Activated T-helper 17 cell treated with anti-CD3 and anti-CD28 coated beads, Interleukin-2, amount 50 U/mL, for 72 hours (primary cell): ENCODE measurements at regions not wholly inside any gene's neighbourhood (a gene's known extent, or its start where the extent isn't known, plus 50 kb on each side); places are given as distances from the start of the nearest gene placed in this dataset.
A peak's percentile ranks its signal among the peaks of the same experiment; 100 is the strongest.

Experiments used
- ATAC-seq: fragments of 150-1000 bp; cut with Tn5 transposase; replicated peaks from 2 replicates; pipeline ENCODE4 v1.10.0; 2021; ENCODE audit warnings: mild to moderate bottlenecking, moderate library complexity
- H3K27ac Mint-ChIP-seq: one replicate; pipeline ENCODE4 v1.8.0; 2022; ENCODE audit warnings: mixed read lengths
- H3K27me3 Mint-ChIP-seq: one replicate; pipeline ENCODE4 v1.8.0; 2022; ENCODE audit warnings: mixed read lengths
- H3K36me3 Mint-ChIP-seq: one replicate; pipeline ENCODE4 v1.8.0; 2022; ENCODE audit warnings: low read depth, mild to moderate bottlenecking, mixed read lengths
- H3K4me1 Mint-ChIP-seq: one replicate; pipeline ENCODE4 v1.8.0; 2022; ENCODE audit warnings: mixed read lengths
- H3K4me3 Mint-ChIP-seq: one replicate; pipeline ENCODE4 v1.8.0; 2022; ENCODE audit warnings: mild to moderate bottlenecking, mixed read lengths
- H3K9me3 Mint-ChIP-seq: one replicate; pipeline ENCODE4 v1.8.0; 2022; ENCODE audit warnings: mixed read lengths

GRCh38 chr11:19552656-19553260, 159.9 kb upstream of the NAV2 start:
- Mint-ChIP-seq H3K9me3 (no peaks in the 10 kb centered on the region), H3K4me3 (no peak overlapping the region), H3K4me1 (no peaks in the 10 kb centered on the region), H3K36me3 (no peaks in the 10 kb centered on the region), H3K27ac (no peak overlapping the region), H3K27me3 (peaks cover 17% of the 10 kb centered on the region)
- ATAC-seq, result no peak

DNA sequence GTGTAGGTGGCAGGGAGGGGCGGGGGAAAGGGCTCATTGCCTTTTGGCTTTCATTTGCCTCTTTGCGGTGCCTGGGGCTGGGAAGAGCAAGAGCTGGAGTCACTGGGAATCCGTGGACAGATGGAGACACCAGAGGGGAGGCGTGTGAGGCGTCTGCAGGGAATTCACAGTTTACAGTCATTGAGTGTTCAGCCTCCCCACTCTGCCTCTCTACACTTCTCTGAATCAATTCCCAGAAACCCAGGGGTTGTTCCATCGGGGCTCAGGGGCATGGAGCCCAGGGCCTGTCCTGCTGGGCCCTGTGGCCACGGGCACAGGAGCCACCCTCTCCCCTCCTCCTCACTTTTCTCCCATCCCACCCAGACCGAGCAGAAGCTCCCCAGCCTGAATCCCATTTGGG, 160.5 kb upstream of the NAV2 start:
- peaks cover 16% of the 10 kb centered on the region for H3K27me3 Mint-ChIP-seq
- no peak overlapping the region for H3K27ac Mint-ChIP-seq
- no peaks in the 10 kb centered on the region for H3K9me3 Mint-ChIP-seq
- H3K4me3 Mint-ChIP-seq, result no peak overlapping the region
- ATAC-seq, result no peak
- H3K4me1 Mint-ChIP-seq, result no peaks in the 10 kb centered on the region
- H3K36me3 Mint-ChIP-seq, result no peaks in the 10 kb centered on the region

DNA sequence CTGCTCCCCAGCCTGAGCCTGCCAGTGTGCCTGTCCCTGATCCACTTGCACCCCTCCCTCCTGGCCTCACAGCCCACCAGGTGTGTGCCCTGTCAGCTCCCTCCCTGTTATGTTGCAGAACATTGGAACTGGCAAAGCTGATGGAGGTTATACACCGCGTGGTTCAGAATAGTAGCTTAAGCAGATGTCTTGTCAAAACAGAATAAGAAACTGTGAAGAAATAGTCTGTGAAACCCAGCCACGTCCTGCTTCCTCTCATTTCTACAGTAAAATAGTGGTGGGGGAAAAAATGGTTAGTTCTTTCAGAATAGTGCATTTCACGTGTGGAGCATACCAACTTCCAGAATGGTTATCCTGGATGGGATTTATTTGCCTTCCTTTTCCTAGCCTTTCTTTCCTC, 161.2 kb upstream of the NAV2 start:
- Mint-ChIP-seq H3K27ac (no peak overlapping the region), H3K4me3 (no peak overlapping the region), H3K9me3 (no peaks in the 10 kb centered on the region), H3K27me3 (peaks cover 16% of the 10 kb centered on the region), H3K4me1 (no peaks in the 10 kb centered on the region), H3K36me3 (no peaks in the 10 kb centered on the region)
- no peak for ATAC-seq

DNA sequence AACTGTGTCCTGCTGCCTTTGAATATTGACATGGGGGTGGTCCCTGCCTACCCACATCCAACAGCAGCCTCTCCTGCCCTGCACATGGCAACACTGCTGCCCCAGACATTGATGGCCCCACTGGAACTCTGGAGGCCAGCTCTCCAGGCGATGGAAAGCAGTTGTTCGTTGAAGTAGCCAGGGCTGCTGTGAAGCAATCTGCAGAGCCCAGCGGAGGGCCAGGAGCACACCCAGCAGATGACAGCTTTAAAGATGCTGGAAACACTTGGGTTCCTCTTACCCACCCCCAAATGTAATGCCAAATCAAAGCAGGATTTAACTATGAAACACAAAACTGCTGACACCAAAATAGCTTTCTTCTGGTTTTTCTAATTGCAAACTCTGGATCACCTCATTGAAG, 165.6 kb upstream of the NAV2 start:
- Mint-ChIP-seq H3K4me3 (no peak overlapping the region), H3K4me1 (no peaks in the 10 kb centered on the region), H3K27me3 (peaks cover 11% of the 10 kb centered on the region), H3K36me3 (no peaks in the 10 kb centered on the region), H3K9me3 (no peaks in the 10 kb centered on the region), H3K27ac (no peak overlapping the region)
- ATAC-seq, result no peak

GRCh38 chr11:19546325-19546724, 166.3 kb upstream of the NAV2 start:
- ATAC-seq, result no peak
- H3K4me3 Mint-ChIP-seq, result no peak overlapping the region
- no peaks in the 10 kb centered on the region for H3K4me1 Mint-ChIP-seq
- H3K9me3 Mint-ChIP-seq, result no peaks in the 10 kb centered on the region
- no peaks in the 10 kb centered on the region for H3K36me3 Mint-ChIP-seq
- no peak overlapping the region for H3K27ac Mint-ChIP-seq
- H3K27me3 Mint-ChIP-seq, result peaks cover 14% of the 10 kb centered on the region

- H3K36me3 Mint-ChIP-seq, result no peaks in the 10 kb centered on the region
- no peak overlapping the region for H3K27ac Mint-ChIP-seq
- H3K4me3 Mint-ChIP-seq, result no peak overlapping the region
- no peaks in the 10 kb centered on the region for H3K9me3 Mint-ChIP-seq
- peaks cover 14% of the 10 kb centered on the region for H3K27me3 Mint-ChIP-seq
- H3K4me1 Mint-ChIP-seq, result no peaks in the 10 kb centered on the region
- no peak for ATAC-seq
Observed at GRCh38 chr11:19541521-19542049, 171.1 kb upstream of the NAV2 start.

- no peak for ATAC-seq
- Mint-ChIP-seq H3K4me3 (no peak overlapping the region), H3K27me3 (peaks cover 17% of the 10 kb centered on the region), H3K36me3 (no peaks in the 10 kb centered on the region), H3K4me1 (no peaks in the 10 kb centered on the region), H3K9me3 (no peaks in the 10 kb centered on the region), H3K27ac (no peak overlapping the region)
Observed at GRCh38 chr11:19539861-19540260, 172.8 kb upstream of the NAV2 start.

DNA sequence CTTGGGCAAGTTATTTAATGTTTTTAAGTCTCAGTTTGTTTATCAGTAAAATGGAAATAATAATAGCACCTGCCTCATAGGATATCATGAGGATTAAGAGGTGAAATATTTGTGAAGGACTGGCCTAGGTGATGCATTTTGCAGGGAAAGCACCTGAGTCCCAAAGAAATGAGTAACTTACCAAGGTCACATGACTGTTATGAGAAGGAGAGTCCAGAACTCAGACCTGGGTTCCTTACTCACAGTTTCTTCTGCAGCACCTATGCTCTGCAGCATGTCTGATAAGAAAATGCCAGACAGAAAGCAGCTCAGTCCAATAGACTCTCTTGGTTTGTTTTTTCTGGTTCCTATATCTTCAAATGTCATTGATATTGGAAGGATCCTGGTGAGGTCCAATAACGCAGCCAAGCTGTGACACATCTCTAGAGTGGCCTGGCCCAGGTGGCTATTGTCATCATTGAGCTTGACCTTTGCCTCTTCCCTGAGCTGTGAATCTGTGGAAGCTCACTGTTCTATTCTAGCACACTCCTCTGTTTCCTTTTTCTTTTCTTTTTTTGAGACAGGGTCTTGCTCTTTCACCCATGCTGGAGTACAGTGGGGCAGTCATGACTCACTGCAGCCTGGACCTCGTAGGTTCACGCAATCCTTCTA, 174.7 kb upstream of the NAV2 start:
- Mint-ChIP-seq H3K4me1 (no peaks in the 10 kb centered on the region), H3K4me3 (no peak overlapping the region), H3K27me3 (peaks cover 24% of the 10 kb centered on the region), H3K36me3 (no peaks in the 10 kb centered on the region), H3K27ac (no peak overlapping the region), H3K9me3 (no peaks in the 10 kb centered on the region)
- peak; percentile 47 for ATAC-seq

GRCh38 chr11:19536131-19536530, 176.5 kb upstream of the NAV2 start:
- H3K4me1 Mint-ChIP-seq, result no peaks in the 10 kb centered on the region
- no peaks in the 10 kb centered on the region for H3K36me3 Mint-ChIP-seq
- no peak overlapping the region for H3K4me3 Mint-ChIP-seq
- H3K27ac Mint-ChIP-seq, result no peak overlapping the region
- peaks cover 17% of the 10 kb centered on the region for H3K27me3 Mint-ChIP-seq
- ATAC-seq, result no peak
- no peaks in the 10 kb centered on the region for H3K9me3 Mint-ChIP-seq

DNA sequence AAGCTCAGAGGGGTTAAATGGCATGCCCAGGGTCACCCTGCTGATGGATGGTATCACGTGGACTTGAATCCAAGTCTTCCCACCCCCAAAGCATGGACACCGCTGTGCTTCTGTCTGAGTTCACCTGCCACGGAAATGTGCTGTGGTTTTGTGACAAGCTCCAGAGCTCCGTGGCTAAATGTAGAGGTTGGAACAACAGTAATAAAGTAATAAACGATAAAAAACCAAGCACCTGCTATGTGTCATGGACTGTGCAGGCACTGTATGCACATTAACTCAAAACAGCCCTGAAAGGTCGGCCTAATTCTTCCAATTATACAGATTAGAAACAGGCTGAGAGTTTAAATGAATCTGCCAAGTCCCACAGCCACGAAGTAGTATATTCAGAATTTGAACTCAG, 182.1 kb upstream of the NAV2 start:
- no peak for ATAC-seq
- H3K27me3 Mint-ChIP-seq, result peaks cover 18% of the 10 kb centered on the region
- H3K36me3 Mint-ChIP-seq, result no peaks in the 10 kb centered on the region
- no peaks in the 10 kb centered on the region for H3K4me1 Mint-ChIP-seq
- no peaks in the 10 kb centered on the region for H3K9me3 Mint-ChIP-seq
- no peak overlapping the region for H3K27ac Mint-ChIP-seq
- H3K4me3 Mint-ChIP-seq, result no peak overlapping the region

GRCh38 chr11:19526119-19526518, 186.5 kb upstream of the NAV2 start:
- no peaks in the 10 kb centered on the region for H3K4me1 Mint-ChIP-seq
- no peak overlapping the region for H3K27ac Mint-ChIP-seq
- ATAC-seq, result no peak
- no peaks in the 10 kb centered on the region for H3K9me3 Mint-ChIP-seq
- no peaks in the 10 kb centered on the region for H3K36me3 Mint-ChIP-seq
- no peak overlapping the region for H3K4me3 Mint-ChIP-seq
- peaks cover 11% of the 10 kb centered on the region for H3K27me3 Mint-ChIP-seq

DNA sequence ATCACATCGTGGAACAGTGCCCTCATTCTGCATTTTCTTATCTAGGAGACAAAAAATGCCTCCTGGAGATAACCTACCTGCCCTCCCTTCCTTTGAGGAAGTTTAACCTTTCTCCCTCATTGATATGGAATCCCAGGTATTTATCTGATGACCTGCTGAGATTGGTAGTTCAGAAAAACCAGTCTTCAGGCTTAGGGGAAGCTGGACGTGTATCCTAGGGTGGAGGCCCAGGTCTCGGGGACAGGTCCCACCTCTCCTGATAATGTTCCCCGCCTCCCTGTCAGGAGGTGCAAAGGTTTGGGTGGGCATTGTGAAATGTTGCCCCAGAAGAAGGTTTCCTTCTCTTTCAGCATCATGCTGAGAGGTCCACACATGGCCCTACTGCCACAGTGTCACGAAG, 186.9 kb upstream of the NAV2 start:
- Mint-ChIP-seq H3K4me1 (no peaks in the 10 kb centered on the region), H3K9me3 (no peaks in the 10 kb centered on the region), H3K36me3 (no peaks in the 10 kb centered on the region), H3K27ac (no peak overlapping the region), H3K4me3 (no peak overlapping the region), H3K27me3 (peaks cover 11% of the 10 kb centered on the region)
- no peak for ATAC-seq

- H3K27me3 Mint-ChIP-seq, result peaks cover 14% of the 10 kb centered on the region
- no peaks in the 10 kb centered on the region for H3K4me1 Mint-ChIP-seq
- H3K4me3 Mint-ChIP-seq, result no peak overlapping the region
- H3K36me3 Mint-ChIP-seq, result no peaks in the 10 kb centered on the region
- H3K27ac Mint-ChIP-seq, result no peak overlapping the region
- H3K9me3 Mint-ChIP-seq, result no peaks in the 10 kb centered on the region
- no peak for ATAC-seq
Observed at GRCh38 chr11:19525276-19525675, 187.4 kb upstream of the NAV2 start.

DNA sequence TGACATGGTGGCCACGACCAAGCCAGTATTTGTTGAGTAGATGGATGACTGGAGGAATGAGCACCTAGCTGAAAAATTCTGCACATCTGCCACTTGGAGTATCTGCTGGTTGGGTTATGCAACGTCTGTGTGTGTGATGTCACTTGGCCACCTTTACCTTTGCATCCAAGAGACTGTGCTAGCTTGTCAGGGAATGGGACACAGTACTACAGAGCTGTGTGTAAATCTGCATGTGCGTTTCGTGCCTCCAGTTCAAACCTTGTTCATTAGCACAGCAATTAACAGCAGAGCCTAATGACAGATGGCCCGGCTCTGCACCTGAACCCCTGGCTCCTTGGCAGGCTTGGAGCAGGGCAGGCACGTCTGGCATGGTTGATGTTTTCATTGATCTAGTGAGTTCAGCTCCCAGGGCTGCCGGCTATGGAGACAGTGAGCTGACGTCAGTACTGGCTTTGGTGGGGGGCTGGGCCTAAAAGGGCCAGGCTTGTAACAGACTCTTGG, 188.4 kb upstream of the NAV2 start:
- no peak overlapping the region for H3K4me3 Mint-ChIP-seq
- no peak for ATAC-seq
- H3K36me3 Mint-ChIP-seq, result no peaks in the 10 kb centered on the region
- H3K27ac Mint-ChIP-seq, result no peak overlapping the region
- H3K4me1 Mint-ChIP-seq, result no peaks in the 10 kb centered on the region
- H3K27me3 Mint-ChIP-seq, result peaks cover 15% of the 10 kb centered on the region
- no peaks in the 10 kb centered on the region for H3K9me3 Mint-ChIP-seq

- Mint-ChIP-seq H3K9me3 (no peaks in the 10 kb centered on the region), H3K36me3 (no peaks in the 10 kb centered on the region), H3K27me3 (peaks cover 11% of the 10 kb centered on the region), H3K4me3 (no peak overlapping the region), H3K27ac (no peak overlapping the region), H3K4me1 (no peaks in the 10 kb centered on the region)
- ATAC-seq, result no peak
Observed at GRCh38 chr11:19520681-19521080, 192.0 kb upstream of the NAV2 start.
